CD14-positive monocyte (primary cell): ENCODE measurements at regions not wholly inside any gene's neighbourhood (a gene's known extent, or its start where the extent isn't known, plus 50 kb on each side); places are given as distances from the start of the nearest gene placed in this dataset.

Experiments
- DNase-seq, 3 donors: peaks; one replicate each; pipeline ENCODE4 v3.0.0-alpha.2; 2011 to 2022
- H2AFZ ChIP-seq: 2 replicates; pipeline ENCODE4 v1.6.0; 2012; ENCODE audit warnings: mild to moderate bottlenecking, low read depth, low read length, inconsistent platforms; ENCODE audit not compliant: insufficient read depth, poor library complexity, severe bottlenecking
- H3K27ac ChIP-seq, 2 donors: 1 replicate in 1 of 2; 2 replicates in 1 of 2; pipeline ENCODE4 v1.5.1; 2012 to 2013; ENCODE audit warnings: low read length in 2 of 2, control low read depth in 1 of 2, inconsistent platforms in 1 of 2, low read depth in 1 of 2, mild to moderate bottlenecking in 1 of 2
- H3K27me3 ChIP-seq, 2 donors: one replicate each; pipeline versions ENCODE4 v1.6.0 to v1.6.1; 2011 to 2013; ENCODE audit warnings: low read length in 2 of 2; ENCODE audit not compliant: control insufficient read depth in 2 of 2, insufficient read depth in 2 of 2
- H3K36me3 ChIP-seq, 2 donors: replicated peaks in 1 of 2; 1 replicate in 1 of 2; 2 replicates in 1 of 2; pipeline versions ENCODE4 v1.5.1 to v1.6.1; 2012 to 2013; ENCODE audit warnings: low read length in 2 of 2, control low read depth in 1 of 2, inconsistent platforms in 1 of 2, mild to moderate bottlenecking in 1 of 2; ENCODE audit not compliant: insufficient read depth in 2 of 2, control insufficient read depth in 1 of 2
- H3K4me1 ChIP-seq, 2 donors: 1 replicate in 1 of 2; 2 replicates in 1 of 2; pipeline versions ENCODE4 v1.5.1 to v1.6.1; 2012 to 2013; ENCODE audit warnings: low read length in 2 of 2, control low read depth in 1 of 2, inconsistent platforms in 1 of 2, mild to moderate bottlenecking in 1 of 2, moderate library complexity in 1 of 2; ENCODE audit not compliant: insufficient read depth in 2 of 2, control insufficient read depth in 1 of 2
- H3K4me2 ChIP-seq: replicated peaks from 2 replicates; pipeline ENCODE3; 2012; ENCODE audit warnings: low read length, moderate library complexity, mild to moderate bottlenecking; ENCODE audit not compliant: poor library complexity, severe bottlenecking; ENCODE audit errors: extremely low read depth
- H3K4me3 ChIP-seq, 3 experiments: fragments of 200-600 bp in 1 of 3; sonication (generic) in 1 of 3; replicated peaks in 1 of 3; 1 replicate in 2 of 3; 2 replicates in 1 of 3; pipeline ENCODE4 v1.5.1; 2011 to 2013; ENCODE audit warnings: low read length in 3 of 3, mild to moderate bottlenecking in 3 of 3, control low read depth in 2 of 3, low read depth in 2 of 3, inconsistent platforms in 1 of 3, moderate library complexity in 1 of 3
- H3K79me2 ChIP-seq: 2 replicates; pipeline ENCODE4 v1.6.0; 2012; ENCODE audit warnings: mild to moderate bottlenecking, control low read depth, inconsistent platforms, low read length, moderate library complexity; ENCODE audit not compliant: insufficient read depth
- H3K9ac ChIP-seq: 2 replicates; pipeline ENCODE4 v1.6.0; 2017; ENCODE audit warnings: low read length, mild to moderate bottlenecking; ENCODE audit not compliant: insufficient read depth, poor library complexity, severe bottlenecking
- H3K9me3 ChIP-seq, 2 donors: replicated peaks in 1 of 2; 1 replicate in 1 of 2; 2 replicates in 1 of 2; pipeline versions ENCODE4 v1.5.1 to v1.6.1; 2012 to 2013; ENCODE audit warnings: low read length in 2 of 2, control low read depth in 1 of 2; ENCODE audit not compliant: control insufficient read depth in 1 of 2, insufficient read depth in 1 of 2
- H4K20me1 ChIP-seq: 2 replicates; pipeline ENCODE4 v1.6.0; 2012; ENCODE audit warnings: mild to moderate bottlenecking, low read length, control low read depth, moderate library complexity; ENCODE audit not compliant: insufficient read depth
- H3K27ac Mint-ChIP-seq, 7 donors: one replicate each; pipeline ENCODE4 v1.8.0; 2020; ENCODE audit warnings: mild to moderate bottlenecking in 7 of 7, mixed read lengths in 7 of 7, moderate library complexity in 6 of 7, inconsistent platforms in 2 of 7
- H3K27me3 Mint-ChIP-seq, 3 donors: one replicate each; pipeline ENCODE4 v1.8.0; 2021 to 2022; ENCODE audit warnings: low read depth in 3 of 3, mild to moderate bottlenecking in 3 of 3, mixed read lengths in 3 of 3, moderate library complexity in 3 of 3, inconsistent platforms in 1 of 3
- H3K36me3 Mint-ChIP-seq, 2 donors: one replicate each; pipeline ENCODE4 v1.8.0; 2020; ENCODE audit warnings: mixed read lengths in 2 of 2, inconsistent platforms in 1 of 2, mild to moderate bottlenecking in 1 of 2
- H3K4me1 Mint-ChIP-seq: one replicate; pipeline ENCODE4 v1.8.0; 2020; ENCODE audit warnings: mild to moderate bottlenecking, mixed read lengths
- H3K4me3 Mint-ChIP-seq, 2 donors: one replicate each; pipeline ENCODE4 v1.8.0; 2020; ENCODE audit warnings: mild to moderate bottlenecking in 2 of 2, mixed read lengths in 2 of 2, moderate library complexity in 1 of 2
- H3K9me3 Mint-ChIP-seq, 7 donors: one replicate each; pipeline ENCODE4 v1.8.0; 2020 to 2022; ENCODE audit warnings: mixed read lengths in 7 of 7, mild to moderate bottlenecking in 6 of 7, moderate library complexity in 6 of 7, inconsistent platforms in 2 of 7
- WGBS: methylation state at CpG from one replicate; pipeline ENCODE4 v1.1.5; 2013; ENCODE audit warnings: missing lambda C conversion rate; ENCODE audit not compliant: insufficient coverage; 5-methylcytosine and 5-hydroxymethylcytosine counted together
- intact Hi-C, 2 donors: fragments of 100-400 bp; cut with micrococcal nuclease; formaldehyde crosslinking; loops; one replicate each; pipeline versions ENCODE4 v1.15.0 to v1.15.1; 2023
- TF ChIP-seq, protein P1 (sequence below): fragments of 200-600 bp; IDR thresholded peaks from one replicate; pipeline ENCODE4 v1.8.0; 2022; ENCODE audit warnings: antibody characterized with exemption, mild to moderate bottlenecking

DNA sequence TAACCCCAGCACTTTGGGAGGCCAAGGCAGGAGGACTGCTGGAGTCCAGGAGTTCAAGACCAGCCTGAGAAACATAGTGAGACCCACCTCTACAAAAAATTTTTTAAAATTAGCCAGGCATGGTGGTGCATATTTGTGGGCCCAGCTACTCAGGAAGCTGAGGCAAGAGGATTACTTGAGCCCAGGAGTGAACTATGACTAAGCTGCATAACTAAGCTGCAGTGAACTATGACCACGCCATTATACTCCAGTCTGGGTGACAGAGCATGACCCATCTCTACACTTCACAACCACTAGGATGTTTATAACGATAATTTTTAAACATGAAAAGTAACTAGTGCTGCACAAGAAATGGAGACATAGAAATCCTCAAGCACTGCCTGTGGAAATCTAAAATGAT is 352.7 kb upstream of the SGCG start:
- intact Hi-C loops = no loop called here
- TF ChIP-seq, protein P1, sequence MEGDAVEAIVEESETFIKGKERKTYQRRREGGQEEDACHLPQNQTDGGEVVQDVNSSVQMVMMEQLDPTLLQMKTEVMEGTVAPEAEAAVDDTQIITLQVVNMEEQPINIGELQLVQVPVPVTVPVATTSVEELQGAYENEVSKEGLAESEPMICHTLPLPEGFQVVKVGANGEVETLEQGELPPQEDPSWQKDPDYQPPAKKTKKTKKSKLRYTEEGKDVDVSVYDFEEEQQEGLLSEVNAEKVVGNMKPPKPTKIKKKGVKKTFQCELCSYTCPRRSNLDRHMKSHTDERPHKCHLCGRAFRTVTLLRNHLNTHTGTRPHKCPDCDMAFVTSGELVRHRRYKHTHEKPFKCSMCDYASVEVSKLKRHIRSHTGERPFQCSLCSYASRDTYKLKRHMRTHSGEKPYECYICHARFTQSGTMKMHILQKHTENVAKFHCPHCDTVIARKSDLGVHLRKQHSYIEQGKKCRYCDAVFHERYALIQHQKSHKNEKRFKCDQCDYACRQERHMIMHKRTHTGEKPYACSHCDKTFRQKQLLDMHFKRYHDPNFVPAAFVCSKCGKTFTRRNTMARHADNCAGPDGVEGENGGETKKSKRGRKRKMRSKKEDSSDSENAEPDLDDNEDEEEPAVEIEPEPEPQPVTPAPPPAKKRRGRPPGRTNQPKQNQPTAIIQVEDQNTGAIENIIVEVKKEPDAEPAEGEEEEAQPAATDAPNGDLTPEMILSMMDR = no peak
- Histone ChIP-seq H3K36me3 (no peaks in the 10 kb centered on the region), H3K9me3 (no peaks in the 10 kb centered on the region), H3K4me2 (no peak overlapping the region), H2AFZ (no peak overlapping the region), H3K4me1 (no peaks in the 10 kb centered on the region), H4K20me1 (no peaks in the 10 kb centered on the region), H3K79me2 (no peaks in the 10 kb centered on the region), H3K4me3 (no peak overlapping the region), H3K27ac (no peak overlapping the region), H3K27me3 (no peaks in the 10 kb centered on the region), H3K9ac (no peak overlapping the region)
- DNase-seq = no peak
- Mint-ChIP-seq H3K9me3 (peaks cover 0 to 9% (median 2%) of the 10 kb centered on the region in 7 donors), H3K27ac (no peak overlapping the region), H3K4me3 (no peak overlapping the region), H3K4me1 (no peaks in the 10 kb centered on the region), H3K27me3 (peaks cover 0 to 4% (median 0%) of the 10 kb centered on the region in 3 donors), H3K36me3 (no peaks in the 10 kb centered on the region)
- WGBS = no CpG with 5 or more reads among the region's 2 CpGs

DNA sequence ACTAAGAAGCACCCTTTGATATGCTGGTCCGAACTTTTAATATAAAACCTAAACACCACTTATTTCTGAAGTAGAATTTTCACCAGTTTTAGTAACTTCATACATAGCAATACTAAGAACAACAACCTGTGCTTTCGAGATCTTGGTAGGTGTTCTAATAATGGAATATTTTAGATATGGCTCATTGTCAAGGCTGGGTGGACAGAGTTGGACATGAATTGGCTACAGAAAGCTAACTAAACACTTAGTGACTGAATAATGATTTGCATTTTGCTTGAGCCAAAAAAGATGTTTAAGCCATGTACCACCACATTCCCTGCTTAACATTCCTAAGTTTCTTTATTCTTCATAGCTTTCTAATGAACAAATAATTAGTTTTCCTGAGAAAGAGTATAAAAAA is 344.3 kb upstream of the SGCG start:
- H3K4me3 ChIP-seq = no peak overlapping the region
- no peak overlapping the region for H3K4me3 Mint-ChIP-seq
- no peak overlapping the region for H3K4me2 ChIP-seq
- peaks cover 0 to 5% (median 3%) of the 10 kb centered on the region in 7 donors for H3K9me3 Mint-ChIP-seq
- H3K36me3 Mint-ChIP-seq = no peaks in the 10 kb centered on the region
- H3K4me1 Mint-ChIP-seq = no peaks in the 10 kb centered on the region
- no CpG with 5 or more reads among the region's 2 CpGs for WGBS
- peaks cover 7 to 26% of the 10 kb centered on the region in 2 donors for H3K27me3 ChIP-seq
- no peak overlapping the region for H3K27ac Mint-ChIP-seq
- H3K9ac ChIP-seq = no peak overlapping the region
- TF ChIP-seq, protein P1 = no peak
- no peaks in the 10 kb centered on the region for H3K36me3 ChIP-seq
- H3K79me2 ChIP-seq = no peaks in the 10 kb centered on the region
- no peaks in the 10 kb centered on the region for H4K20me1 ChIP-seq
- H3K4me1 ChIP-seq = no peaks in the 10 kb centered on the region
- H3K9me3 ChIP-seq = peaks cover 0 to 4% of the 10 kb centered on the region in 2 donors
- intact Hi-C loops = no loop called here
- DNase-seq = no peak
- H2AFZ ChIP-seq = no peak overlapping the region
- no peak overlapping the region for H3K27ac ChIP-seq
- peaks cover 14 to 24% (median 21%) of the 10 kb centered on the region in 3 donors for H3K27me3 Mint-ChIP-seq
